ENCODE measurements at regions not wholly inside any gene's neighbourhood (a gene's known extent, or its start where the extent isn't known, plus 50 kb on each side); places are given as distances from the start of the nearest gene placed in this dataset.

DNA sequence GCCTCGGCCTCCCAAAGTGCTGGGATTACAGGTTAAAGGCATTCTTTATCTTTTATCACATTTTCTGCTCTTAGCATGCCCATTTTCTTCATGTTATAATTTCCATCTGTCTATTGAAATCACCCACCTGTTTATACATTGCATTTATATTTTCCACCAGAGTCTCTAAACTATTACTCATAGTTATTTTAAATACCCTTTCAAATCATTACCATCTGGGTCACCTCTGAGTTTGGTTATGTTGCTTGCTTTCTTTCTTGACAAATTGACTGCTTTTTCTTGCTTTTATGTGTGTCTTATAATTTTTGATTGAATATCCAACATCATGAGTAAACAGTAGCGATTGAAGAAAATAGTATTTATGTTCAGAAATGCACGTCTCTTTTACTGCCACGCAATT lies 71.4 kb downstream of the TMEM270 start:
- ChIA-PET CTCF (ENCODE audit: low intra/inter-chr PET ratio, low total read pairs) (no interaction called here), POLR2A (no interaction called here)
- in situ Hi-C loops (cut with HindIII; ENCODE audit: extremely low pct_ligation_motif_present, low pct_unique_long_range_greater_than_20kb) = no loop called here
- H3K27me3 ChIP-seq (ENCODE audit: control insufficient read depth in 1 of 2, insufficient read depth in 2 of 2, low read length in 2 of 2) = no peaks in the 10 kb centered on the region
- BruUV-seq (replicated peaks) = no TSS peak
- intact Hi-C loops (cut with micrococcal nuclease; ENCODE audit: unreplicated experiment) = no loop called here
- no peaks in the 10 kb centered on the region for H3K4me1 ChIP-seq (ENCODE audit: insufficient read depth, low read length)
- FAIRE-seq (no peak), DNase-seq (ENCODE audit: low spot score) (no peak), ATAC-seq (no peak)
- WGBS (ENCODE audit: low lambda C conversion rate) = 9% methylated on average over 4 of the region's 4 CpGs
- no peaks in the 10 kb centered on the region for H3K9me3 ChIP-seq (ENCODE audit: low read length)
- H4K20me1 ChIP-seq (ENCODE audit: insufficient read depth, low read length) = no peaks in the 10 kb centered on the region
- no peak overlapping the region for H3K27ac ChIP-seq (ENCODE audit: extremely low read length, insufficient read depth, low read length)
- H3K4me2 ChIP-seq (ENCODE audit: low read depth, low read length) = no peak overlapping the region
- no peaks in the 10 kb centered on the region for H3K79me2 ChIP-seq (ENCODE audit: insufficient read depth, low read length)
- H2AFZ ChIP-seq (ENCODE audit: low read length) = no peak overlapping the region
- no peak overlapping the region for H3K9ac ChIP-seq (ENCODE audit: insufficient read depth, low read depth, low read length)
- TF ChIP-seq SRF (IDR thresholded peaks at IDR 0.05; ENCODE audit: low read depth, low read length) (no peak), ZNF232 (CRISPR knock-in tag; IDR thresholded peaks at IDR 0.05; ENCODE audit: borderline replicate concordance) (no peak), RBM22 (optimal IDR thresholded peaks at IDR 0.05; ENCODE audit: low read length) (no peak), ZNF619 (CRISPR knock-in tag; IDR thresholded peaks at IDR 0.05) (no peak), ZNF569 (CRISPR knock-in tag; IDR thresholded peaks at IDR 0.05; ENCODE audit: borderline replicate concordance) (no peak), NCOA5 (CRISPR knock-in tag; IDR thresholded peaks at IDR 0.05) (no peak), HMGA1 (CRISPR knock-in tag; conservative IDR thresholded peaks at IDR 0.05) (no peak), KAT8 (CRISPR knock-in tag; IDR thresholded peaks at IDR 0.05) (no peak), ZNF337 (CRISPR knock-in tag; IDR thresholded peaks at IDR 0.05; ENCODE audit: borderline replicate concordance, low read depth) (no peak), ZNF549 (CRISPR knock-in tag; IDR thresholded peaks at IDR 0.05) (no peak), ZNF30 (CRISPR knock-in tag; IDR thresholded peaks at IDR 0.05) (no peak), ARID2 (CRISPR knock-in tag; IDR thresholded peaks at IDR 0.05; ENCODE audit: borderline replicate concordance) (no peak), ZNF629 (CRISPR knock-in tag; conservative IDR thresholded peaks at IDR 0.05) (no peak), SRY (CRISPR knock-in tag; IDR thresholded peaks at IDR 0.05) (no peak), FOSL2 (CRISPR knock-in tag; IDR thresholded peaks at IDR 0.05) (no peak), AKAP8 (CRISPR knock-in tag; IDR thresholded peaks at IDR 0.05) (no peak)
- TF ChIP-seq, protein P1, sequence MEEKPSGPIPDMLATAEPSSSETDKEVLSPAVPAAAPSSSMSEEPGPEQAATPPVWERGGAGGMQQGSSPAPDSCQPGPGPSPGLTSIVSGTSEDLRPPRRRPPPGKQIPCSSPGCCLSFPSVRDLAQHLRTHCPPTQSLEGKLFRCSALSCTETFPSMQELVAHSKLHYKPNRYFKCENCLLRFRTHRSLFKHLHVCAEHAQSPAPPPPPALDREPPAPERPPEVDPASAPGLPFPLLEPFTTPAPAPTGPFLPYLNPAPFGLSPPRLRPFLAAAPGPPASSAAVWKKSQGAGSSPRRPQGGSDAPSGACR (CRISPR knock-in tag; IDR thresholded peaks at IDR 0.05) = no peak
- TF ChIP-seq, protein P2, sequence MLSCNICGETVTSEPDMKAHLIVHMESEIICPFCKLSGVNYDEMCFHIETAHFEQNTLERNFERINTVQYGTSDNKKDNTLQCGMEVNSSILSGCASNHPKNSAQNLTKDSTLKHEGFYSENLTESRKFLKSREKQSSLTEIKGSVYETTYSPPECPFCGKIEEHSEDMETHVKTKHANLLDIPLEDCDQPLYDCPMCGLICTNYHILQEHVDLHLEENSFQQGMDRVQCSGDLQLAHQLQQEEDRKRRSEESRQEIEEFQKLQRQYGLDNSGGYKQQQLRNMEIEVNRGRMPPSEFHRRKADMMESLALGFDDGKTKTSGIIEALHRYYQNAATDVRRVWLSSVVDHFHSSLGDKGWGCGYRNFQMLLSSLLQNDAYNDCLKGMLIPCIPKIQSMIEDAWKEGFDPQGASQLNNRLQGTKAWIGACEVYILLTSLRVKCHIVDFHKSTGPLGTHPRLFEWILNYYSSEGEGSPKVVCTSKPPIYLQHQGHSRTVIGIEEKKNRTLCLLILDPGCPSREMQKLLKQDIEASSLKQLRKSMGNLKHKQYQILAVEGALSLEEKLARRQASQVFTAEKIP (CRISPR knock-in tag; IDR thresholded peaks at IDR 0.05; ENCODE audit: borderline replicate concordance) = no peak
- TF ChIP-seq, protein P3, sequence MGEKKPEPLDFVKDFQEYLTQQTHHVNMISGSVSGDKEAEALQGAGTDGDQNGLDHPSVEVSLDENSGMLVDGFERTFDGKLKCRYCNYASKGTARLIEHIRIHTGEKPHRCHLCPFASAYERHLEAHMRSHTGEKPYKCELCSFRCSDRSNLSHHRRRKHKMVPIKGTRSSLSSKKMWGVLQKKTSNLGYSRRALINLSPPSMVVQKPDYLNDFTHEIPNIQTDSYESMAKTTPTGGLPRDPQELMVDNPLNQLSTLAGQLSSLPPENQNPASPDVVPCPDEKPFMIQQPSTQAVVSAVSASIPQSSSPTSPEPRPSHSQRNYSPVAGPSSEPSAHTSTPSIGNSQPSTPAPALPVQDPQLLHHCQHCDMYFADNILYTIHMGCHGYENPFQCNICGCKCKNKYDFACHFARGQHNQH (CRISPR knock-in tag; IDR thresholded peaks at IDR 0.05) = no peak
- TF ChIP-seq, protein P4, sequence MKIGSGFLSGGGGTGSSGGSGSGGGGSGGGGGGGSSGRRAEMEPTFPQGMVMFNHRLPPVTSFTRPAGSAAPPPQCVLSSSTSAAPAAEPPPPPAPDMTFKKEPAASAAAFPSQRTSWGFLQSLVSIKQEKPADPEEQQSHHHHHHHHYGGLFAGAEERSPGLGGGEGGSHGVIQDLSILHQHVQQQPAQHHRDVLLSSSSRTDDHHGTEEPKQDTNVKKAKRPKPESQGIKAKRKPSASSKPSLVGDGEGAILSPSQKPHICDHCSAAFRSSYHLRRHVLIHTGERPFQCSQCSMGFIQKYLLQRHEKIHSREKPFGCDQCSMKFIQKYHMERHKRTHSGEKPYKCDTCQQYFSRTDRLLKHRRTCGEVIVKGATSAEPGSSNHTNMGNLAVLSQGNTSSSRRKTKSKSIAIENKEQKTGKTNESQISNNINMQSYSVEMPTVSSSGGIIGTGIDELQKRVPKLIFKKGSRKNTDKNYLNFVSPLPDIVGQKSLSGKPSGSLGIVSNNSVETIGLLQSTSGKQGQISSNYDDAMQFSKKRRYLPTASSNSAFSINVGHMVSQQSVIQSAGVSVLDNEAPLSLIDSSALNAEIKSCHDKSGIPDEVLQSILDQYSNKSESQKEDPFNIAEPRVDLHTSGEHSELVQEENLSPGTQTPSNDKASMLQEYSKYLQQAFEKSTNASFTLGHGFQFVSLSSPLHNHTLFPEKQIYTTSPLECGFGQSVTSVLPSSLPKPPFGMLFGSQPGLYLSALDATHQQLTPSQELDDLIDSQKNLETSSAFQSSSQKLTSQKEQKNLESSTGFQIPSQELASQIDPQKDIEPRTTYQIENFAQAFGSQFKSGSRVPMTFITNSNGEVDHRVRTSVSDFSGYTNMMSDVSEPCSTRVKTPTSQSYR (CRISPR knock-in tag; IDR thresholded peaks at IDR 0.05; ENCODE audit: borderline replicate concordance) = no peak
- no peak overlapping the region for H3K4me3 ChIP-seq (replicated peaks in 1 of 3; ENCODE audit: insufficient read depth in 1 of 3, low read depth in 2 of 3, low read length in 3 of 3)
- H3K36me3 ChIP-seq (replicated peaks in 1 of 2; ENCODE audit: control insufficient read depth in 1 of 2, insufficient read depth in 2 of 2, low read length in 2 of 2) = no peaks in the 10 kb centered on the region

All from HepG2 (cell line).